CD1c-positive myeloid dendritic cell (primary cell): ENCODE measurements at regions not wholly inside any gene's neighbourhood (a gene's known extent, or its start where the extent isn't known, plus 50 kb on each side); places are given as distances from the start of the nearest gene placed in this dataset.
"Not testable (repeated sequence)": the region's sequence is repeated elsewhere in the genome, so short reads cannot be mapped to it uniquely, and the experiment has no call there.

Source experiments
- DNase-seq: peaks from one replicate; pipeline ENCODE4 v3.0.0-alpha.2; 2016; ENCODE audit errors: extremely low spot score

DNA sequence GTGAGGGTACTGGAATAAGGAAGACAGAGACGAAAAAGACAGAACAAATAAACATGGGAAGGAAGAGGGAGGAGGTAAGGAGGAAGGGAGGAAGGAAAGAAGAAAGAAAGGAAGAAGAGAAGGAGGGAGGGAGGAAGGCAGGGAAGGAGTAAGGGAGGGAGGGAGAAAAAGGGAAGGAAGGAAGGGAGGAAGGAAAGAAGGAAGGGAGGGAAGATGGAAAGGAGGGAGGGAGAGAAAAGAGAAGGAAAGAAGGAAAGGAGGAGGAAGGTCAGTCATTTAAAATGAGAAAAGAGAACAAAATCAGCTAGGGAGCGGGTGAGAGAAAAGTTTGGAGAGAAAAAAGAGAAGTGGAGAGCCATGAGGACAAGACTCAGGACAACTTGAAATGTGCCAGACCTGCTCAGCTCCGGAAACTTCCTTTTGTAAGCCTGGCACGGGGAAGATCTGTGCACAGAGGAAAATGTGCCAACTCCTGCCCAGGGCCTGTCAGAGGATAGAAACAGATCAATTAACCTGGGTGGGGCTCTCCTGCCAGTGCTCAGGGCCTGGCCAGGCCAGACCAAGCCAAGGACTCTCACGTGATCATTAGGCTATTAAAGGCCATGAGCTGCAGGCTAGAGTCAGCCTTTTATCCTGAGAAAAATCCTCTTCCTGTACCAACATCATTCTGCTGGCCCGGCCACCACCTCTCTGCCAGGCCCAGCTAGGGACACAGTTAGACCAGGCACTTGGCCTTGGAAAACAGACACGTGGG is 50.1 kb upstream of the BCL6 start:
- no peak for DNase-seq

GRCh38 chr3:187798126-187798525 is 52.9 kb upstream of the BCL6 start:
- peak; percentile 18 for DNase-seq

DNA sequence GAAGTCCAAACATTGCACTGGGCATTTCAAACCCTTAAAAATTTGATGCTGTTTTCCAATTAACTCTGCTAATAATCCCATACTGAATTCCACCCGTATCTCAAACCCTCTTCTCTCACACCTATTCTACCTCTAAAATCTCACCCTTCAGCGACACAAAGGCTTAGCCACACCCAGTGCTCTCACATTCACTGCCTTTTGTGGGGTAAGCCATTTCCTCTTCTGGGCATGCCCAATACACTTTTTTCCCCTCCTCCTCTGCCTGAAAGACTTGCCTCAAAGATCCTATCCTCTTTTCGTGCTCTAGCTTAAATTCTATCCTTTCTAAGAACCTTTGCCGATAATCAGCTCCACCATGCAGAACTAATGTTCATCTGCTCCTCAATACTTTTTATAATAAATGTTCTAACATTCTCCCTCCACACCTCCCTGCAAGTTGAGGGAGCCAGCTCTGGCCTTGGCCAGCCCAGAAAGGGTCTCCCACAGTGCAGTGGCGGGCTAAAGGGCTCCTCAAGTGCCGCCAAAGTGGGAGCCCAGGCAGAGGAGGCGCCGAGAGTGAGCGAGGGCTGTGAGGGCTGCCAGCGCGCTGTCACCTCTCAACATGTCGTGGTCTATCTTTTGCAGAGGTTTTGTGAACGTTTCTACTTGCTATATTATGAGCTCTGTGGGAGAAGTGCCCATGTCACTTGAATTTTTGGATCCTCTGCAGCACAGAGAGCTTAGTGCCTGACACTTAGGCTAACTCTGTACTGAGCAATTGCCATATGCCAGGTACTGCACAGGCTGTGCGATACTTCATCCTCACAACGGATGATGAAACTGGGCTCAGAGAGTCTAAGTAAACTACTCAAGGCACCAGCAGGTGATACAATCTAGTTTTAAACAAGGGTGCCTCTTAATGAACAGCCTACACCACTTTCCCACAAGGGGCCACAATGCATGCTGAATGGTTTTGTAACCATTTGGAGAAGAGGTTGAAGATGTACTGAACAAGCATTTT is 53.6 kb upstream of the BCL6 start:
- no peak for DNase-seq

DNA sequence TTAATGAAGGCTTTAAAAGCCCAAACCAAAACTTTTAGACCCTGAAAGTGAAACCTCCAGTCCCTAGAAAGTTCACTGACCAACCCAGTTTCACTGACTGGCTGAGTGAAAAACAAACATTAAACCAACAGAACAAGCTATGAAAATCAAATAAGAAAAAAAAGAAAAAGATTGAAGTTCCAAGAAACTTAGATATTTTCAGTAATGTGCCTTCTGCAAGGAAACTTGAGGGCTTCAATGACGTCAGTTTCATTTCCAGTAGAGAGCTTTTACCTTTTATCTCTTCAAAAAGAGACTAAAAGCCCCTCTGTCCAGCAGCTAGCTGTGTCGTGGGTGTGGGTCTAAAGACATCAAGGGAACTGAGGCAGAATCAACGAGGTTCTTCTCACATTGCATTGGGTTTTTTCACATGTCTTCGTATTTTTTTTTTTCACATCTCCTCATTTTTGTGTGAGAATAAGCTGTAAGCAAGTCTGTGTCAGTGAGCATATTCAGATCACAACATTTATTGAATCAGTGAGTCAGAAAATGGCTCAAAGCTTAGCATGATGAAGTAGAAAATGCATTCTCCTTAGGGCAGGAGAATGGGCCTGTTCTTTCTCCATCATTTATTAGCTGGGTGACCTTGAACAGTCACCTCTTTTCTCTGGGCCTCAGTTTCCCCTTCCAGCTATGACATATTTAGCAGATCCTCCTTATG is 54.8 kb upstream of the BCL6 start:
- DNase-seq, result no peak

- no peak for DNase-seq
Measured at GRCh38 chr3:187801152-187801551, 55.9 kb upstream of the BCL6 start.

DNA sequence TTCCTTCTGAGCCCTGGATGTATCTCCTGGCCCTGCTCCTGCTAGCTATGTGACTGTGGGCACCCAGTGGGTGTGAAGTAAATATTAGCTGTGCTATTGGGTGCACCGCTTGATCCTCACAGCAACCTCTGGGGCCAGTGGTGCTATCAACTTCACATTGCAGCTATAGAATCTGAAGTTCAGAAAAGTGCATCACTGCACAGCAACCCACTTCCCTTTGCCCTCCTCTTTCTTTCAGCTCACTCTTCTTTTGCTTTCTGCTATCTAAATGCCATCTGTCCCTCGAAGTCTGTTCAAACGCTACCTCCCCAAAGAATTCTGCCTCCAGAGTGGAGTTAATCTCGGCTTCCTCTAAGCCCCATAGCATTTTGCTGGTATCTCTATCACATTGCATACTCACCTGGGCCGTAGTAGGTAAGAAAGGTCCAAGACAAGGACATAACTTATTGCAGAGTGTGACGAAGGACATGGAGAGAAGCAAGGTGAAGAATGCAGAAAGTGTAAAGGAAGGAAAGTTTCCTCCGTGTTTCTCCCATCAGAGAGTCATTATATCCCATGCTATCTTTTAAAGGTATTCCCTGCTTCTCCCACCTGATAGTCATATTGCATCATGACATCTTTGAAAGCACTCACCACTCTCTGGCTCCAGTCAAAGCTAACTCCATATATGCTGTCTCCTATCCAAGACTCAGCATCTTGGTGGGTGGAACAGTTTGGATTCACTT is 57.1 kb upstream of the BCL6 start:
- DNase-seq, result no peak

DNA sequence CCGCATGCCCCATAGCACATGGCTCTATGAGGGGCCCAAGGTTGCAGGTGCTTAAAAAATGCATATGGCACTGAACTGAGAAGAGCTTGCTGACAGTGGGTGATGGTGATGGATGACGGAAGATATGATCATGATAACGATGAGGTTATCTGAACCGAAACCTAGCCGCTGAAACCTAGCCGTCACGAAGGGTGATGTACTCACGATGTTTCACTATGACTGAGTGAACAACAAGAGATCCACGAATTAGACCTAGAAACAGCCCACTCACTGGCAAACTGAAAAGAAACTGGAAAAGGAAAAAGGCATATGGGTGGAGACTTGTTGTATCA is 57.6 kb upstream of the BCL6 start:
- DNase-seq, result no peak

DNA sequence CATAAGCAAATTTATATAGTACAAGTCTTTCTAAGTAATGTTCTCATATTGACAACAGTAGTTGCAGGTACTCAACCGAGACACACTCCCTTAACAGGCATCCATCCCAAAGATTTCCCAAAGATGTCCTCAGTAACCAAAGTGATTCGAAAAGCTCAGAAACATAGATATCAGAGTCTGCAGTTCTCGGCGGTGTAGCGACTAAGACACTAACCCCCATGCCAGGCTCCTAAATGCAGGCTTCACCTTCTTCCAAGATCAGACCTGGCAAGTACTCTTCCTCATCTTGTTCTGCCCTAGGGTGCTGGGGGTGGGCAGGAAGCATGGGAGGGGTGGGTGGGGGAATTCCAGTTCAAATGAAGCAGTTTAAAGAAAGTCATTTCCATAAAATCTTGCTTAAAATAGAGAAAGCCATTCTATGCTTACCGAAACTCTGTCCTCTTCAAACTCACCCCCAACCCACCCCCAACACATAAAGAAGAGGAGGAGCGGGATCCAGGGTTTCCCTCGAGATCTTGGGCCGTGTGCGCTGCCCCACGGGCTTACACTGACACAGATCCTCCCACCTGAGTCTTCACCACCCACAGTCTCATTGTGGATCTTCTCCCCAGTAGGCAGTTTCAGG is 59.0 kb upstream of the BCL6 start:
- no peak for DNase-seq

DNA sequence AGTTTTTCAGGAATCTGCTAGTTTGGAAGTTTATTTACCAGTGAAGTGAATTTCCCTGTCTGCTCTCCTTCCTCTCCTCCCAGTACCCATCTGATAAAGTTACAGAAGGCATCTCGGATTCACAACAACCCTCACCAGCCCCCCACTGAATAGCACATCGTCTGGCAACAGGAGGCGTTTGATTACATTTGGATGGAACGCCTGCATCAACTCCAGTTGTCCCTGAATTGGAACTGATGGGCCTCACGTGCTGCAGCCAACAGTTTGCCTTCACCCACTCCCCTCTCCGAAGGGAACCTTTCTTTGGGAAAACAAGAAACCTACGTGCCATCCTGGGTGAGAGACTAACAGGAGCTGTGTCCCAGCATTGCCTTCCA is 59.5 kb upstream of the BCL6 start:
- DNase-seq, result no peak

- DNase-seq, result no peak
Measured at GRCh38 chr3:187805774-187806173, 60.5 kb upstream of the BCL6 start.

GRCh38 chr3:187807086-187807862 is 62.0 kb upstream of the BCL6 start:
- no peak for DNase-seq

GRCh38 chr3:187808527-187808895 is 63.2 kb upstream of the BCL6 start:
- no peak for DNase-seq

GRCh38 chr3:187809612-187809991 is 64.3 kb upstream of the BCL6 start:
- DNase-seq, result no peak

- DNase-seq, result no peak
Measured at GRCh38 chr3:187810021-187810446, 64.8 kb upstream of the BCL6 start.

DNA sequence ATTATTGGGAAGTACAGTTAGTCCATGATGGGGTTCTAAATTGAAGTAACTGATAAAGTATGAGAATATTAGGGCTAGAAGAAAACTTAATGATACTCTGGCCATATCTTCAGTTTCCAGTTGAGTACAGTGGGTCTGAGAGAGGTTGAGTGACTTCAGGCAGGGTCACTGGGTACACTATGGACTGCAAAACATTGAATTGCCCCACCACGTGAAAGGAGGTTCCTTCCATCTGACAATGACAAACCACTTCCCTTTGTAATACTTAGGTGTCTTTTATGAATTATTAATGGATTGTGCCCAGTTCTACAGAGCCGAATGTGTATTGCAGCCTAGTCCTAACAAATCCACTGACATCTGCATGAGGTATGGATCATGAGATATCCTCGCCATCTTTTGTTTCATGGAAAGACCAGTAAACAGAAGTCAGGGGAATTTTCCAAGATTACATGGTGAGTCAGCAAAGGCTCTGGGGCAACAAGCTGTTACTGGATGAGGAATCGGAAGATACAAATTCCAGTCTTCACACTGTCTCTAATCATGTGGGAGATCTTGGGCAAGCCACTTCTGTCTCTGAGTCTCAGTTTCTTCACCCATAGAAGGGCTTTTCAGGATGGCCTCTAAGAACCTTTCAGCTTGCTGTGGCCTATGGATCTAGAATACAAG is 66.5 kb upstream of the BCL6 start:
- peak; percentile 68 for DNase-seq

- DNase-seq, result no peak
Measured at GRCh38 chr3:187812496-187812895, 67.2 kb upstream of the BCL6 start.

GRCh38 chr3:187813198-187813597 is 67.9 kb upstream of the BCL6 start:
- DNase-seq, result no peak

- not testable (repeated sequence) for DNase-seq
Measured at GRCh38 chr3:187817766-187818165, 72.5 kb upstream of the BCL6 start.

- DNase-seq, result no peak
Measured at GRCh38 chr3:187821616-187822317, 76.5 kb upstream of the BCL6 start.
